AG04450 (cell line): ENCODE measurements at regions not wholly inside any gene's neighbourhood (a gene's known extent, or its start where the extent isn't known, plus 50 kb on each side); places are given as distances from the start of the nearest gene placed in this dataset.

ENCODE experiments used
- CTCF ChIA-PET: fragments of 300-600, 350-600 bp; formaldehyde crosslinking; extraction: SDS; loops from one replicate; lab custom pipeline; 2022; ENCODE audit warnings: antibody characterized with exemption, inconsistent platforms; lab: Charles Lee
- POLR2A ChIA-PET: fragments of 350-600 bp; formaldehyde crosslinking; extraction: SDS; loops from one replicate; lab custom pipeline; 2021; ENCODE audit warnings: antibody characterized with exemption, inconsistent platforms; lab: Yijun Ruan, JAX
- DNase-seq: peaks from one replicate; pipeline ENCODE4 v3.0.0-alpha.2; 2011; ENCODE audit warnings: low read depth, low spot score
- H3K27ac ChIP-seq: one replicate; pipeline ENCODE4 v1.5.1; 2012; ENCODE audit warnings: low read depth, low read length, control low read depth
- H3K27me3 ChIP-seq: one replicate; pipeline ENCODE4 v1.6.0; 2012; ENCODE audit warnings: low read length; ENCODE audit not compliant: control insufficient read depth, insufficient read depth
- H3K4me3 ChIP-seq: 2 replicates; pipeline ENCODE4 v1.5.1; 2011; ENCODE audit warnings: mild to moderate bottlenecking, low read depth, low read length, control low read depth
- H3K9me3 ChIP-seq: 2 replicates; pipeline ENCODE4 v1.5.1; 2012; ENCODE audit warnings: low read length; ENCODE audit not compliant: control insufficient read depth, insufficient read depth
- CTCF ChIP-seq: IDR thresholded peaks from 2 replicates; pipeline ENCODE4 v1.5.1; 2011; ENCODE audit warnings: low read depth, low read length, control low read depth, inconsistent platforms

- Histone ChIP-seq H3K27me3 (no peaks in the 10 kb centered on the region), H3K9me3 (no peaks in the 10 kb centered on the region), H3K27ac (no peak overlapping the region), H3K4me3 (no peak overlapping the region)
- no peak for TF ChIP-seq CTCF
- ChIA-PET POLR2A (no interaction called here), CTCF (no interaction called here)
- DNase-seq: no peak
These were observed 512.0 kb upstream of the ADGRL2 start for GRCh38 chr1:81288689-81289088.

- no peak for TF ChIP-seq CTCF
- Histone ChIP-seq H3K4me3 (no peak overlapping the region), H3K27ac (no peak overlapping the region), H3K9me3 (no peaks in the 10 kb centered on the region), H3K27me3 (no peaks in the 10 kb centered on the region)
- ChIA-PET CTCF (no interaction called here), POLR2A (no interaction called here)
- DNase-seq: no peak
These were observed 513.2 kb upstream of the ADGRL2 start for GRCh38 chr1:81287411-81288080.

DNA sequence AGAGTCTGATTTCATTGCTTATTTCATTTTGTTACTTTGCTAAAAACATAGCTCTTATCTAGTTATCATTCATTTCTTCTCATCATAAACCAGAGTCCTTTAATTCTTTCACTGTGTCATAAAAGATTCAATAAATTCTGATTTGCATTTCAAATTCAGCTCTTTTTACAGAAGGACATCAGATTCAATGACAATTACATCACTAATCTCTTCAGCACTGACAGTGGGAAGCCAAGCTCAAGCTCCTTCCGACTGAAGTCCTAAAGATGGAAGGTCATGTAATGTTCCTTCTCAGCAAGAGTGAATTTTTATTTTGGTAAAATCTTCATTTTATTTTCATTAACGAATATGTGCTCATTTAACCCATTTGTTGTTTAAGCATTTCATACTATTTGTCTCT lies 530.7 kb upstream of the ADGRL2 start:
- no peaks in the 10 kb centered on the region for H3K27me3 ChIP-seq
- no peak overlapping the region for H3K4me3 ChIP-seq
- CTCF ChIA-PET: no interaction called here
- no peak for TF ChIP-seq CTCF
- POLR2A ChIA-PET: no interaction called here
- no peaks in the 10 kb centered on the region for H3K9me3 ChIP-seq
- no peak for DNase-seq
- no peak overlapping the region for H3K27ac ChIP-seq

GRCh38 chr1:81264976-81265375 lies 535.8 kb upstream of the ADGRL2 start:
- CTCF ChIA-PET: no interaction called here
- Histone ChIP-seq H3K27ac (no peak overlapping the region), H3K27me3 (no peaks in the 10 kb centered on the region), H3K9me3 (no peaks in the 10 kb centered on the region), H3K4me3 (no peak overlapping the region)
- POLR2A ChIA-PET: no interaction called here
- no peak for TF ChIP-seq CTCF
- DNase-seq: no peak

DNA sequence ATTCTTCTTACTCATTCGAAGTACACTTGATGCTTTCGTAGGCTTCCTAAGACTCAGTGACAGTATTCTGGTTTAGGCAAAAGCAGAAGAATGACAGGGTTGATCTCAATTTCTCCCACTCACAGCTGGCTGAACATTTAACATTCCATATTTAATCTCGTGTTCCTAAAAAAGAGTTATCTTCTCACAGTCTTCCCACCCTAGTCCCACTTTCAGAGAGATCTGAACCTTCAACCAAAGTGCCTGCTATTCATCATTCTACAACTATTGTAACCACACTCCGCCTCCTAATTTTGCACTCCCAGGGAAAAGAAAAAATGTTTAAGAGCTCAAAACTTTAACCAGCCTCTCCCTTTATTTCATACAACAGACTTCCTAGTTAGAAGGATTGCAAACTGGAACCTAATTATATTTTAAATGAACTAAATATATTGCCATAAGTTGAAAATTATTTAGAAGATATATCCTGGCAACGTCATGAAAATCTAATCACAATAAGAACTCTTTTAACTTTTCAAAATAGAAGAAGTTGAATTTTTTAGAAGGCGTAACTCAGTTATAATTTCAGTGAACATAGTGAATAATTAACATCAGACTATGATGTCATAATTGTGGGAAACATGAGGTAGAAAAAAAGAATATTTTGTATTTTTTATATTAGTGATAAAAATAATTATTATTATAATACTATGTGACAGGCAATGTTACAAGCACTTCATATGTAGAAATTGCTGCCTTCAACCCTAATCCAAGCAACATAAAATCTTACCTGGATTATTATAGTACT lies 540.9 kb upstream of the ADGRL2 start:
- DNase-seq: no peak
- Histone ChIP-seq H3K4me3 (no peak overlapping the region), H3K27me3 (no peaks in the 10 kb centered on the region), H3K9me3 (no peaks in the 10 kb centered on the region), H3K27ac (no peak overlapping the region)
- ChIA-PET CTCF (no interaction called here), POLR2A (no interaction called here)
- no peak for TF ChIP-seq CTCF
